Mammary epithelial cell (primary cell): ENCODE measurements at regions not wholly inside any gene's neighbourhood (a gene's known extent, or its start where the extent isn't known, plus 50 kb on each side); places are given as distances from the start of the nearest gene placed in this dataset.

ENCODE experiments used
- EZH2 ChIP-seq: IDR thresholded peaks from 2 replicates; pipeline ENCODE4 v1.6.1; 2012; ENCODE audit warnings: low read length, inconsistent platforms, borderline replicate concordance
- TF ChIP-seq, protein P1 (sequence below), 2 donors: IDR thresholded peaks in 1 of 2; conservative IDR thresholded peaks in 1 of 2; 2 replicates each; pipeline ENCODE4 v1.5.1; 2011 to 2012; ENCODE audit warnings: inconsistent platforms in 2 of 2, low read length in 2 of 2, mild to moderate bottlenecking in 2 of 2, control low read depth in 1 of 2, low read depth in 1 of 2; ENCODE audit not compliant: insufficient read depth in 1 of 2; ENCODE audit errors: extremely low read depth in 1 of 2

DNA sequence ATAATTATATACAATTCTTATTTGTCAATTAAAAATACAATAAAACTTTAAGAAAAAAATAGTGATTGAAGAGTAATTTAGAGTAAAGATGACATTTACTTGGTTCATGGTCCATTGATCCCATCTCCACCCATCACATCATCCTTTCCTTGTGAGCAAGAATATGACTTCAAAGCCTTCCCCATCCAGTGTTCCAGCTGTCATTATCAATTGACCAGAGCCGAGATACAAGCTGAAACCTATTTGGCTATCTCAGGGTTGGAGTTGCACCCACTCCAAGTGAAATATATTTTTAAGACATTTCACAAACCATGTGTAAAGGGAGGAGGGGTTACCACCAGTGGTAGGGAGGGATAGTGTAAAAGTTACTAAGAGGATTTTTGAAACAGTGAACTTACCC lies 428.9 kb upstream of the C1orf87 start:
- TF ChIP-seq, protein P1, sequence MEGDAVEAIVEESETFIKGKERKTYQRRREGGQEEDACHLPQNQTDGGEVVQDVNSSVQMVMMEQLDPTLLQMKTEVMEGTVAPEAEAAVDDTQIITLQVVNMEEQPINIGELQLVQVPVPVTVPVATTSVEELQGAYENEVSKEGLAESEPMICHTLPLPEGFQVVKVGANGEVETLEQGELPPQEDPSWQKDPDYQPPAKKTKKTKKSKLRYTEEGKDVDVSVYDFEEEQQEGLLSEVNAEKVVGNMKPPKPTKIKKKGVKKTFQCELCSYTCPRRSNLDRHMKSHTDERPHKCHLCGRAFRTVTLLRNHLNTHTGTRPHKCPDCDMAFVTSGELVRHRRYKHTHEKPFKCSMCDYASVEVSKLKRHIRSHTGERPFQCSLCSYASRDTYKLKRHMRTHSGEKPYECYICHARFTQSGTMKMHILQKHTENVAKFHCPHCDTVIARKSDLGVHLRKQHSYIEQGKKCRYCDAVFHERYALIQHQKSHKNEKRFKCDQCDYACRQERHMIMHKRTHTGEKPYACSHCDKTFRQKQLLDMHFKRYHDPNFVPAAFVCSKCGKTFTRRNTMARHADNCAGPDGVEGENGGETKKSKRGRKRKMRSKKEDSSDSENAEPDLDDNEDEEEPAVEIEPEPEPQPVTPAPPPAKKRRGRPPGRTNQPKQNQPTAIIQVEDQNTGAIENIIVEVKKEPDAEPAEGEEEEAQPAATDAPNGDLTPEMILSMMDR (conservative IDR thresholded peaks at IDR 0.05 in 1 of 2, IDR thresholded peaks at IDR 0.05 in 1 of 2; ENCODE audit: extremely low read depth in 1 of 2, insufficient read depth in 1 of 2, low read depth in 1 of 2, low read length in 2 of 2): no peak
- no peak for TF ChIP-seq EZH2
